ENCODE measurements at regions not wholly inside any gene's neighbourhood (a gene's known extent, or its start where the extent isn't known, plus 50 kb on each side); places are given as distances from the start of the nearest gene placed in this dataset.

DNA sequence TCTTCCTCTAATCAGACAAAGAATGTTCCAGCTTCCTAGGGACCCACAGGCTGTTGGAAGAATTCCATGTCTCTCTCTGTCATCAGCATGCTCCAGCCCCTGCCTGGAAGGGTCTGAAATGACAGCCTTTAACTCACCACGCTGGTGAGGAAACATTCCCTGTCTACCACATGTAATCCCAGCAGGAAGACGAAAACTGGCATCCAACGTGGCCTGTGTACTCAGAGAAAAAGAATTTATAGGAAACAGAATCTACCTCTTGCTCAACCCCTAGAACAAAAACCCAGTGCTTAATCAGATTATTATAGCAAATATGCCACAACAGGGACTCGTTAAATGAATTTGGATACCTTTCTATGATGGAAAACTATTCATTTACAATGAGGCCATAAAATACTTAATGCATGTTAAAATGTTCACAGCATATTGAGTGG, 147.3 kb upstream of the FOXF1 start:
- TF ChIP-seq, protein P1, sequence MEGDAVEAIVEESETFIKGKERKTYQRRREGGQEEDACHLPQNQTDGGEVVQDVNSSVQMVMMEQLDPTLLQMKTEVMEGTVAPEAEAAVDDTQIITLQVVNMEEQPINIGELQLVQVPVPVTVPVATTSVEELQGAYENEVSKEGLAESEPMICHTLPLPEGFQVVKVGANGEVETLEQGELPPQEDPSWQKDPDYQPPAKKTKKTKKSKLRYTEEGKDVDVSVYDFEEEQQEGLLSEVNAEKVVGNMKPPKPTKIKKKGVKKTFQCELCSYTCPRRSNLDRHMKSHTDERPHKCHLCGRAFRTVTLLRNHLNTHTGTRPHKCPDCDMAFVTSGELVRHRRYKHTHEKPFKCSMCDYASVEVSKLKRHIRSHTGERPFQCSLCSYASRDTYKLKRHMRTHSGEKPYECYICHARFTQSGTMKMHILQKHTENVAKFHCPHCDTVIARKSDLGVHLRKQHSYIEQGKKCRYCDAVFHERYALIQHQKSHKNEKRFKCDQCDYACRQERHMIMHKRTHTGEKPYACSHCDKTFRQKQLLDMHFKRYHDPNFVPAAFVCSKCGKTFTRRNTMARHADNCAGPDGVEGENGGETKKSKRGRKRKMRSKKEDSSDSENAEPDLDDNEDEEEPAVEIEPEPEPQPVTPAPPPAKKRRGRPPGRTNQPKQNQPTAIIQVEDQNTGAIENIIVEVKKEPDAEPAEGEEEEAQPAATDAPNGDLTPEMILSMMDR (IDR thresholded peaks at IDR 0.05), result no peak
- Histone ChIP-seq H3K4me1 (peaks cover 4% of the 10 kb centered on the region), H3K9me3 (no peaks in the 10 kb centered on the region), H3K27me3 (ENCODE audit: low read depth) (peaks cover 5% of the 10 kb centered on the region), H3K4me3 (no peak overlapping the region), H3K36me3 (no peaks in the 10 kb centered on the region), H3K27ac (no peak overlapping the region)
- intact Hi-C loops (cut with DNase I), result no loop called here
- DNase-seq (no peak), ATAC-seq (no peak)

DNA sequence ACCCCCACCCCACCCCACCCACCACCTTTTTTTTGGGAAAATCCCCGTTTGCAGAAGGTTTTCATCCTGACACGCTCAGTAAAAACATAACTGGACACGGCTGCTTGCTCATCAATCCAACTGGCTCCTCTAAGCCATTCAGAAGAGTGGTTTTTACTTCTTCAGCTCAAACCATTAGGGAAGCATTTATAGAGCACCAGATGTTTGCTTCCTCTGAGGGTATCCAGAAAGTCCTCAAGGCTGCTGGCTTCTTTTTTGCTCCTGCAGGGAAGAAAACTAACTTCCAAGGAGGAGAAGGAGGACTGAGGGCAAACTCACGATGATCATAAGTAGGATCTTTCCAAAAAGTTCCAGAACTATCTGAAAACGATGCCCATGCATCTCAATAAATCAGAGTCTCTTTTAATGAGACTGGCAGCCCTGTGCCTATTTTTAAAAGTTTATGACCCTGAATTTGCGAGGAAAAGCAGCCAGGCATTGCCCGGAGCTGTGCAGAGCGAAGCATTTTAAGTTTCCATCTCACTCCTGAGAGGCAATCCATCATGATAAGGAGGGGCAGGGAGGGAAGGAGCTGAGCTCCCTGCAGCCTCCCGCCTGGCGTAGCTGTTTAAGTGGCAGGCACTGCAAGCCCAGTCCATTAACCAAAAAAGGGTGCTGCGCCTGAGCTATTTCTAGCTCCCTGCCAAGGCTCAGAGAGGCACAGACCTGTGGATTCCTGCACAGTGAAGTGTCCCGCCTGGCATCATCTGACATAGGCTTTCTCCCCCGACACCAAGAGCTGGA, 146.3 kb upstream of the FOXF1 start:
- TF ChIP-seq, protein P1 (IDR thresholded peaks at IDR 0.05), result no peak
- Histone ChIP-seq H3K4me3 (no peak overlapping the region), H3K27ac (no peak overlapping the region), H3K4me1 (peaks cover 4% of the 10 kb centered on the region), H3K9me3 (no peaks in the 10 kb centered on the region), H3K36me3 (no peaks in the 10 kb centered on the region), H3K27me3 (ENCODE audit: low read depth) (peaks cover 5% of the 10 kb centered on the region)
- DNase-seq (no peak), ATAC-seq (no peak)
- intact Hi-C loops (cut with DNase I), result no loop called here

DNA sequence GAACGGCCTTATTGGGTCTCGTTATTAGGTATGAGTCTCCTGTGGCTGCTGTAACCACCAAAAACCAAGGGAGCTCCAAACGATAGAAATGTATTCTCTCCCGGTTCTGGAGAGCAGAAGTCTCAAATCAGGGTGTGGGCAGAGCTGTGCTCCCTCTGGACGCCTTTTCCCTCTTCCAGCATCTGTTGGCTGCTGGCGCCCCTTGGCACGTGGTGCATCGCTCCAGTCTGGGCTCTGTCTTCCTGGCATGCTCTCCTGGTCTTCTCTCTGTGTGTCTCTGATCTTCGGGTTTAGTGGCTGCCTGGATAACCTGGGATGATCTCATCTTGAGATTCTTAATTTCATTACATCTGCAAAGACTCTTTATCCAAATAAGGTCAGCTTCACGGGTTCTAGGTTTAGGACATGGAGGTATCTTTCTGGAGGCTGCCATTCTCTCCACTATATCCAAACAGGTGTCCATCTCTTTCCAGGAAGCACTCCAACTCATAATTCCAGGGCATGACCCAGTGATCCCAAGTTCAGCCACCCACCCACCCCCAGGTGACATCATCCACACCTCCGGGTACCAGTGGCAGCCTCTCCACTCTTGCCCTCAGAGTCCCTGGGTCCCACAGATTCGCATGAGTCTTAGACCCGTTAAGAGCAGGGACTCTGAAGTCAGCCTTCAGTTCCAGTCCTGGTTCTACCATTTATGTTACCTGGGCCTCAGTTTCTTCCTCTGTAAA, 145.5 kb upstream of the FOXF1 start:
- intact Hi-C loops (cut with DNase I), result no loop called here
- H3K36me3 ChIP-seq, result no peaks in the 10 kb centered on the region
- no peaks in the 10 kb centered on the region for H3K9me3 ChIP-seq
- DNase-seq, result no peak
- ATAC-seq, result no peak
- peaks cover 5% of the 10 kb centered on the region for H3K27me3 ChIP-seq (ENCODE audit: low read depth)
- H3K4me1 ChIP-seq, result peaks cover 4% of the 10 kb centered on the region
- no peak overlapping the region for H3K4me3 ChIP-seq
- TF ChIP-seq, protein P1 (IDR thresholded peaks at IDR 0.05), result no peak
- H3K27ac ChIP-seq, result no peak overlapping the region

GRCh38 chr16:86365513-86366273, 144.6 kb upstream of the FOXF1 start:
- peaks cover 5% of the 10 kb centered on the region for H3K27me3 ChIP-seq (ENCODE audit: low read depth)
- no peak for ATAC-seq
- intact Hi-C loops (cut with DNase I), result no loop called here
- no peak overlapping the region for H3K4me3 ChIP-seq
- H3K27ac ChIP-seq, result no peak overlapping the region
- DNase-seq, result no peak
- no peaks in the 10 kb centered on the region for H3K9me3 ChIP-seq
- H3K36me3 ChIP-seq, result no peaks in the 10 kb centered on the region
- TF ChIP-seq, protein P1 (IDR thresholded peaks at IDR 0.05), result no peak
- H3K4me1 ChIP-seq, result peaks cover 4% of the 10 kb centered on the region

DNA sequence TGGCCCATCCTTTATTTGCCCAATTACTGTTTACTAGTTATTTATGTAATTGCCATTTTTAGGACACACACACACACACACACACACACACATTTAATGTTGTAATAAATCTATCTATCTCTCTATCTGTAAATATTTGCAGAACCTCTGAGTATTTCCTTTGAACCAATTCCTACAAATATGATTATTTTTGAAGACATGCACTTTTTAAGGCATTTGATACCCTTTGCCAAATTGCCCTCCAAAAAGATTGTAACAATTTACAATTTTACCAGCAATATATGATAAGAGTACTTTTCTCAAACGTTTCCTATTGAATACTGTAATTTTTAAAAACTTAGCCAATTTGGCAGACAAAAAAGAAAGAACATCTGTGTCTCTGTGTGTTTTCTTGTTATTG, 143.8 kb upstream of the FOXF1 start:
- H3K9me3 ChIP-seq, result no peaks in the 10 kb centered on the region
- H3K4me1 ChIP-seq, result peaks cover 4% of the 10 kb centered on the region
- ATAC-seq, result no peak
- TF ChIP-seq, protein P1 (IDR thresholded peaks at IDR 0.05), result no peak
- peaks cover 5% of the 10 kb centered on the region for H3K27me3 ChIP-seq (ENCODE audit: low read depth)
- no peak for DNase-seq
- H3K27ac ChIP-seq, result no peak overlapping the region
- H3K36me3 ChIP-seq, result no peaks in the 10 kb centered on the region
- intact Hi-C loops (cut with DNase I), result no loop called here
- no peak overlapping the region for H3K4me3 ChIP-seq
